HCT116 (cell line): ENCODE measurements at regions not wholly inside any gene's neighbourhood (a gene's known extent, or its start where the extent isn't known, plus 50 kb on each side); places are given as distances from the start of the nearest gene placed in this dataset.

Experiments used
- ATAC-seq: fragments of 200-7000 bp; cut with Tn5 transposase; 2 replicates; pipeline ENCODE4 v1.9.1; 2020; ENCODE audit warnings: mild to moderate bottlenecking, moderate library complexity
- BruUV-seq: library from RNA; stranded (reverse); fragments of 400-500 nt; replicated peaks from 2 replicates; lab custom pipeline; 2021; lab: Mats Ljungman, UMichigan
- CTCF ChIA-PET: fragments of 300-600 bp; sonication (Branson Sonifier 250); formaldehyde crosslinking; loops from one replicate; lab custom pipeline; 2021; ENCODE audit warnings: antibody characterized with exemption; lab: Charles Lee
- POLR2A ChIA-PET: fragments of 300-600, 350-600 bp; sonication (Branson Sonifier 250); formaldehyde crosslinking; loops from one replicate; lab custom pipeline; 2021; ENCODE audit warnings: antibody characterized with exemption; lab: Charles Lee
- RAD21 ChIA-PET, 2 experiments: fragments of 300-600 bp; sonication (Branson Sonifier 250); formaldehyde crosslinking; loops; one replicate each; lab custom pipeline; 2023; ENCODE audit warnings: low total read pairs in 2 of 2; ENCODE audit not compliant: uncharacterized antibody in 2 of 2, unreplicated experiment in 2 of 2, low non-redundant PET in 1 of 2; lab: Charles Lee
- DNase-seq: peaks from one replicate; pipeline ENCODE4 v3.0.0-alpha.2; 2010; ENCODE audit warnings: low read depth, low spot score
- H2AFZ ChIP-seq: fragments of 200-600 bp; shearing (Covaris generic), sonication (generic); 2 replicates; pipeline ENCODE4 v1.6.1; 2017; ENCODE audit warnings: low read depth, mixed run types, mixed read lengths, antibody characterized with exemption, low read length; ENCODE audit not compliant: poor library complexity, severe bottlenecking
- H3K27ac ChIP-seq: 2 replicates; pipeline ENCODE4 v1.5.1; 2012; ENCODE audit warnings: low read depth, low read length
- H3K27me3 ChIP-seq: fragments of 200-600 bp; sonication (generic); 2 replicates; pipeline ENCODE4 v1.6.1; 2016; ENCODE audit warnings: mixed run types, low read length, mixed read lengths; ENCODE audit not compliant: insufficient read depth
- H3K36me3 ChIP-seq, 2 experiments: fragments of 200-500 bp in 1 of 2; fragments of 200-600 bp in 1 of 2; sonication (Bioruptor generic) in 1 of 2; sonication (generic) in 1 of 2; 2 replicates each; pipeline versions ENCODE4 v1.5.1 to v1.6.1; 2014 to 2016; ENCODE audit warnings: low read length in 2 of 2, inconsistent platforms in 1 of 2, mixed read lengths in 1 of 2, mixed run types in 1 of 2; ENCODE audit not compliant: insufficient read depth in 2 of 2, control insufficient read depth in 1 of 2
- H3K4me1 ChIP-seq, 2 experiments: fragments of 200-600 bp in 1 of 2; sonication (generic) in 1 of 2; 2 replicates each; pipeline versions ENCODE4 v1.5.1 to v1.6.1; 2012 to 2017; ENCODE audit warnings: low read length in 2 of 2, inconsistent platforms in 1 of 2, mild to moderate bottlenecking in 1 of 2, mixed read lengths in 1 of 2, mixed run types in 1 of 2, moderate library complexity in 1 of 2; ENCODE audit not compliant: insufficient read depth in 2 of 2, control insufficient read depth in 1 of 2
- H3K4me2 ChIP-seq: fragments of 200-600 bp; sonication (generic); 2 replicates; pipeline ENCODE4 v1.6.1; 2017; ENCODE audit warnings: mixed run types, low read length, mixed read lengths
- H3K4me3 ChIP-seq, 2 experiments: fragments of 200-600 bp in 1 of 2; sonication (generic) in 1 of 2; replicated peaks in 1 of 2; 2 replicates each; pipeline ENCODE4 v1.5.1; 2011 to 2016; ENCODE audit warnings: low read length in 2 of 2, control low read depth in 1 of 2, low read depth in 1 of 2, mild to moderate bottlenecking in 1 of 2, mixed read lengths in 1 of 2, mixed run types in 1 of 2
- H3K79me2 ChIP-seq: fragments of 200-600 bp; sonication (generic); 2 replicates; pipeline ENCODE4 v1.6.1; 2017; ENCODE audit warnings: mild to moderate bottlenecking, mixed run types, low read length, moderate library complexity, mixed read lengths; ENCODE audit not compliant: insufficient read depth
- H3K9ac ChIP-seq: fragments of 200-600 bp; sonication (generic); 2 replicates; pipeline ENCODE4 v1.6.1; 2016; ENCODE audit warnings: low read length, mixed read lengths
- H3K9me2 ChIP-seq: fragments of 200-600 bp; sonication (generic), shearing (Covaris generic); 2 replicates; pipeline ENCODE4 v1.6.1; 2017; ENCODE audit warnings: mixed run types, mild to moderate bottlenecking, moderate library complexity; ENCODE audit not compliant: insufficient read depth
- H3K9me3 ChIP-seq, 2 experiments: fragments of 200-500 bp in 1 of 2; fragments of 200-600 bp in 1 of 2; sonication (Bioruptor generic) in 1 of 2; sonication (generic) in 1 of 2; 2 replicates each; pipeline ENCODE4 v1.6.1; 2014 to 2017; ENCODE audit warnings: low read length in 2 of 2, mixed read lengths in 2 of 2, inconsistent platforms in 1 of 2, low read depth in 1 of 2, mild to moderate bottlenecking in 1 of 2, mixed run types in 1 of 2, moderate library complexity in 1 of 2; ENCODE audit not compliant: control insufficient read depth in 1 of 2, insufficient read depth in 1 of 2
- H4K20me1 ChIP-seq: fragments of 200-600 bp; sonication (generic), shearing (Covaris generic); 2 replicates; pipeline ENCODE4 v1.6.1; 2017; ENCODE audit warnings: mixed run types, mild to moderate bottlenecking, moderate library complexity; ENCODE audit not compliant: insufficient read depth
- CBX3 ChIP-seq: IDR thresholded peaks from 2 replicates; pipeline ENCODE4 v1.6.1; 2012; ENCODE audit warnings: low read depth
- CEBPB ChIP-seq: IDR thresholded peaks from 2 replicates; pipeline ENCODE4 v1.6.1; 2012; ENCODE audit warnings: low read depth
- ELF1 ChIP-seq: IDR thresholded peaks from 2 replicates; pipeline ENCODE4 v1.6.1; 2012; ENCODE audit warnings: low read depth, borderline replicate concordance
- EZH2 ChIP-seq: fragments of 200-600 bp; sonication (generic); IDR thresholded peaks from 2 replicates; pipeline ENCODE4 v1.6.1; 2017; ENCODE audit warnings: antibody characterized with exemption, mixed run types
- FOSL1 ChIP-seq: IDR thresholded peaks from 2 replicates; pipeline ENCODE4 v1.6.1; 2012; ENCODE audit warnings: low read depth
- SIN3A ChIP-seq: IDR thresholded peaks from 2 replicates; pipeline ENCODE4 v1.6.1; 2012; ENCODE audit warnings: low read depth
- YY1 ChIP-seq: IDR thresholded peaks from 2 replicates; pipeline ENCODE4 v1.6.1; 2011; ENCODE audit warnings: low read length, low read depth, moderate library complexity, mild to moderate bottlenecking; ENCODE audit not compliant: insufficient replicate concordance; ENCODE audit errors: extremely low read depth
- ZNF274 ChIP-seq: fragments of 200-500 bp; sonication (Bioruptor generic); IDR thresholded peaks from 2 replicates; pipeline ENCODE4 v1.6.1; 2014; ENCODE audit warnings: mild to moderate bottlenecking, low read depth, low read length, inconsistent platforms
- intact Hi-C: fragments of 100-400 bp; cut with micrococcal nuclease; formaldehyde crosslinking; loops from 2 replicates; pipeline ENCODE4 v1.10.0; 2022
- TF ChIP-seq, protein P1 (sequence below): IDR thresholded peaks from 2 replicates; pipeline ENCODE4 v1.6.1; 2012; ENCODE audit warnings: low read depth
- TF ChIP-seq, protein P2 (sequence below): IDR thresholded peaks from 2 replicates; pipeline ENCODE4 v1.6.1; 2011; ENCODE audit warnings: mild to moderate bottlenecking, low read length, moderate library complexity; ENCODE audit not compliant: insufficient replicate concordance; ENCODE audit errors: extremely low read depth
- TF ChIP-seq, protein P3 (sequence below): IDR thresholded peaks from 2 replicates; pipeline ENCODE4 v1.6.1; 2012

DNA sequence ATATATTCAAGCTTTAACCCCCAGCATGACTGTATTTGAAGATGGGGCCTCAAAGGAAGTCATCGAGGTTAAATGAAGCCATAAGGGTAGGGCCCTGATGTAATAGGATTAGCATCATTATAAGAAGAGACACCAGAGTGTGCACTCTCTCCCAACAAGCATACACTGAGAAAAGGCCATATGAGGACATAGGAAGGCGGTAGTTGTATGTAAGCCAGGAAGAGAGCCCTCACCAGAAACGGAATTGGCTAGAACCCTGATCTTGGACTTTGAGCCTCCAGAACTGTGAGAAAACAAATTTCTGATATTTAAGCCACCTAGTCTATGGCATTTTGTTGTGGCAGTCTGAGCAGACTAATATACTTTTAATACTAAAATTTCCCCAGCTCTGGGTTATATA is 150.1 kb upstream of the STXBP5 start:
- Histone ChIP-seq H3K9me2 (no peaks in the 10 kb centered on the region), H3K36me3 (no peaks in the 10 kb centered on the region), H3K4me3 (no peak overlapping the region), H4K20me1 (no peaks in the 10 kb centered on the region), H3K4me2 (no peak overlapping the region), H3K79me2 (no peaks in the 10 kb centered on the region), H3K27ac (no peak overlapping the region), H3K9ac (no peak overlapping the region), H3K4me1 (no peaks in the 10 kb centered on the region), H2AFZ (no peak overlapping the region), H3K27me3 (no peaks in the 10 kb centered on the region), H3K9me3 (no peaks in the 10 kb centered on the region)
- POLR2A ChIA-PET: no interaction called here
- TF ChIP-seq ELF1 (no peak), ZNF274 (no peak), CBX3 (no peak)
- TF ChIP-seq, protein P1, sequence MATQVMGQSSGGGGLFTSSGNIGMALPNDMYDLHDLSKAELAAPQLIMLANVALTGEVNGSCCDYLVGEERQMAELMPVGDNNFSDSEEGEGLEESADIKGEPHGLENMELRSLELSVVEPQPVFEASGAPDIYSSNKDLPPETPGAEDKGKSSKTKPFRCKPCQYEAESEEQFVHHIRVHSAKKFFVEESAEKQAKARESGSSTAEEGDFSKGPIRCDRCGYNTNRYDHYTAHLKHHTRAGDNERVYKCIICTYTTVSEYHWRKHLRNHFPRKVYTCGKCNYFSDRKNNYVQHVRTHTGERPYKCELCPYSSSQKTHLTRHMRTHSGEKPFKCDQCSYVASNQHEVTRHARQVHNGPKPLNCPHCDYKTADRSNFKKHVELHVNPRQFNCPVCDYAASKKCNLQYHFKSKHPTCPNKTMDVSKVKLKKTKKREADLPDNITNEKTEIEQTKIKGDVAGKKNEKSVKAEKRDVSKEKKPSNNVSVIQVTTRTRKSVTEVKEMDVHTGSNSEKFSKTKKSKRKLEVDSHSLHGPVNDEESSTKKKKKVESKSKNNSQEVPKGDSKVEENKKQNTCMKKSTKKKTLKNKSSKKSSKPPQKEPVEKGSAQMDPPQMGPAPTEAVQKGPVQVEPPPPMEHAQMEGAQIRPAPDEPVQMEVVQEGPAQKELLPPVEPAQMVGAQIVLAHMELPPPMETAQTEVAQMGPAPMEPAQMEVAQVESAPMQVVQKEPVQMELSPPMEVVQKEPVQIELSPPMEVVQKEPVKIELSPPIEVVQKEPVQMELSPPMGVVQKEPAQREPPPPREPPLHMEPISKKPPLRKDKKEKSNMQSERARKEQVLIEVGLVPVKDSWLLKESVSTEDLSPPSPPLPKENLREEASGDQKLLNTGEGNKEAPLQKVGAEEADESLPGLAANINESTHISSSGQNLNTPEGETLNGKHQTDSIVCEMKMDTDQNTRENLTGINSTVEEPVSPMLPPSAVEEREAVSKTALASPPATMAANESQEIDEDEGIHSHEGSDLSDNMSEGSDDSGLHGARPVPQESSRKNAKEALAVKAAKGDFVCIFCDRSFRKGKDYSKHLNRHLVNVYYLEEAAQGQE: no peak
- CTCF ChIA-PET: no interaction called here
- RAD21 ChIA-PET: no interaction called here
- intact Hi-C loops: no loop called here
- no peak for ATAC-seq
- BruUV-seq: no TSS peak
- no peak for DNase-seq

DNA sequence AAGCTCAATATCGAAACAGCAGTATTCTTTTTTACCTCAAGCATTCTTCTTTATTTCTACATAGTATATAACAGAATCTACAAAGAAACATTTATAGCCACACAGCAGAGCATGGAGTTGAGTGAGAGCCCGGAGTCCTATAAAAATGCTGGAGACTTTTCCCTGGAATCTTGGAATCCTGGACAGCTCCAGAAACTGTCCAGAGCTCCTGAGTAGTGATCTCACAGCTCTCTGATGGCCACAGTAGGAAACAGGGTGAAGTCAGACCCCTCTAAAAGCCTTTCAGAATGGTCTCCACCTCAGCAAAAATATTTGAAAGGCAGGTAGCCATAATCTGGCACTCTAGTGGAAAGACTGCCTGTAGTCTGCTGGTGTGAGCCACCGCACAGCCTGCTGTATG is 149.3 kb upstream of the STXBP5 start:
- Histone ChIP-seq H3K27ac (no peak overlapping the region), H3K9ac (no peak overlapping the region), H3K9me2 (no peaks in the 10 kb centered on the region), H3K27me3 (no peaks in the 10 kb centered on the region), H3K9me3 (no peaks in the 10 kb centered on the region), H3K4me1 (no peaks in the 10 kb centered on the region), H3K79me2 (no peaks in the 10 kb centered on the region), H2AFZ (no peak overlapping the region), H4K20me1 (no peaks in the 10 kb centered on the region), H3K4me2 (no peak overlapping the region), H3K4me3 (no peak overlapping the region), H3K36me3 (no peaks in the 10 kb centered on the region)
- CTCF ChIA-PET: no interaction called here
- intact Hi-C loops: no loop called here
- BruUV-seq: no TSS peak
- ATAC-seq (no peak), DNase-seq (no peak)
- RAD21 ChIA-PET: no interaction called here
- POLR2A ChIA-PET: no interaction called here
- TF ChIP-seq, protein P2, sequence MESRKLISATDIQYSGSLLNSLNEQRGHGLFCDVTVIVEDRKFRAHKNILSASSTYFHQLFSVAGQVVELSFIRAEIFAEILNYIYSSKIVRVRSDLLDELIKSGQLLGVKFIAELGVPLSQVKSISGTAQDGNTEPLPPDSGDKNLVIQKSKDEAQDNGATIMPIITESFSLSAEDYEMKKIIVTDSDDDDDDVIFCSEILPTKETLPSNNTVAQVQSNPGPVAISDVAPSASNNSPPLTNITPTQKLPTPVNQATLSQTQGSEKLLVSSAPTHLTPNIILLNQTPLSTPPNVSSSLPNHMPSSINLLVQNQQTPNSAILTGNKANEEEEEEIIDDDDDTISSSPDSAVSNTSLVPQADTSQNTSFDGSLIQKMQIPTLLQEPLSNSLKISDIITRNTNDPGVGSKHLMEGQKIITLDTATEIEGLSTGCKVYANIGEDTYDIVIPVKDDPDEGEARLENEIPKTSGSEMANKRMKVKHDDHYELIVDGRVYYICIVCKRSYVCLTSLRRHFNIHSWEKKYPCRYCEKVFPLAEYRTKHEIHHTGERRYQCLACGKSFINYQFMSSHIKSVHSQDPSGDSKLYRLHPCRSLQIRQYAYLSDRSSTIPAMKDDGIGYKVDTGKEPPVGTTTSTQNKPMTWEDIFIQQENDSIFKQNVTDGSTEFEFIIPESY: no peak
- TF ChIP-seq, protein P1: no peak
- TF ChIP-seq EZH2: no peak
- TF ChIP-seq CEBPB: no peak
- TF ChIP-seq, protein P3, sequence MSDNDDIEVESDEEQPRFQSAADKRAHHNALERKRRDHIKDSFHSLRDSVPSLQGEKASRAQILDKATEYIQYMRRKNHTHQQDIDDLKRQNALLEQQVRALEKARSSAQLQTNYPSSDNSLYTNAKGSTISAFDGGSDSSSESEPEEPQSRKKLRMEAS: no peak
- no peak for TF ChIP-seq YY1
- TF ChIP-seq SIN3A: no peak
- no peak for TF ChIP-seq FOSL1
